K562 (cell line): ENCODE measurements at regions not wholly inside any gene's neighbourhood (a gene's known extent, or its start where the extent isn't known, plus 50 kb on each side); places are given as distances from the start of the nearest gene placed in this dataset.

Source experiments
- BRCA1 ChIP-seq, 2 experiments: fragments of 450-650 bp in 1 of 2; sonication (generic) in 1 of 2; formaldehyde crosslinking in 1 of 2; IDR thresholded peaks; 2 replicates each; pipeline versions ENCODE4 v1.5.0 to v1.6.1; 2017 to 2020; ENCODE audit warnings: mild to moderate bottlenecking in 1 of 2, missing genetic modification reagents in 1 of 2
- CTCF ChIP-seq, 3 experiments: IDR thresholded peaks in 2 of 3; conservative IDR thresholded peaks in 1 of 3; 2 replicates each; pipeline ENCODE4 v1.5.1; 2011 to 2012; ENCODE audit warnings: low read length in 3 of 3, mild to moderate bottlenecking in 3 of 3, control low read depth in 2 of 3, improper control_type of control experiment in 1 of 3, inconsistent platforms in 1 of 3, low read depth in 1 of 3, mixed read lengths in 1 of 3, moderate library complexity in 1 of 3; ENCODE audit not compliant: insufficient read depth in 2 of 3
- ETV6 ChIP-seq, 3 experiments: fragments of 150-350 bp in 1 of 3; sonication (generic) in 1 of 3; formaldehyde crosslinking in 1 of 3; IDR thresholded peaks; 2 replicates each; pipeline versions ENCODE4 v1.6.1 to v1.8.0; 2014 to 2022; ENCODE audit warnings: borderline replicate concordance in 2 of 3, low read depth in 2 of 3, antibody characterized with exemption in 1 of 3, low read length in 1 of 3, mild to moderate bottlenecking in 1 of 3, missing genetic modification reagents in 1 of 3
- TBP ChIP-seq: optimal IDR thresholded peaks from 2 replicates; pipeline ENCODE3; 2011; ENCODE audit warnings: low read depth, low read length, improper control_type of control experiment
- ZNF583 ChIP-seq: fragments of 250-450 bp; sonication (Bioruptor Pico); IDR thresholded peaks from 2 replicates; pipeline ENCODE4 v1.4.0; 2020
- ZNF785 ChIP-seq: fragments of 250-450 bp; sonication (Bioruptor Pico); IDR thresholded peaks from 2 replicates; pipeline ENCODE4 v1.4.0; 2020; ENCODE audit warnings: mild to moderate bottlenecking

DNA sequence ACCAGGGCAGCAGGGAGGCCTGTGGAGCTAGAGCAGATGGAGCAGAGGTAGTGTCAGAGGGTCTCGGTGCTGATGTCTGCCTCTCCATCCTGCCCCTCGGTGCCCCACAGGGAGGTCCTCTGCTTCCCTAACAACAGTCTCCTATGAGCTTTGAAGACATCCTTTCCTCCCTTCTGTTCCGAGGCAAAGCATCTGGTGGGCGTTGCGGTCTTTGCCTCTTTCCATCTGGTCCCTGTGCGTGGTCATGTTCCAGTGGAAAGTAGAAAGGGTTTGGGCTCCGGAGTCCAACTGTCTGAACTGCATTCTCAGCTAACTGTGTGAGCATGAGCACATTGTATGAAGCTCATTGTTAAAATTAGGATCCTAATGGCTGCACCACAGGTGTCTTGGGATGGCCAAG is 370.6 kb downstream of the AACS start:
- no peak for TF ChIP-seq ETV6 (IDR thresholded peaks at IDR 0.05; ENCODE audit: borderline replicate concordance in 1 of 2, low read depth in 2 of 2, low read length in 1 of 2)
- no peak for TF ChIP-seq ETV6 (CRISPR knock-in tag; IDR thresholded peaks at IDR 0.05; ENCODE audit: borderline replicate concordance)
- no peak for TF ChIP-seq ZNF785 (CRISPR knock-in tag)
- TF ChIP-seq ZNF583 (CRISPR knock-in tag), result no peak
- TF ChIP-seq CTCF (IDR thresholded peaks at IDR 0.05 in 2 of 3, conservative IDR thresholded peaks at IDR 0.05 in 1 of 3; ENCODE audit: insufficient read depth in 2 of 3, low read depth in 1 of 3, low read length in 3 of 3), result no peak
- no peak for TF ChIP-seq TBP
- no peak for TF ChIP-seq BRCA1 (IDR thresholded peaks at IDR 0.05)
- no peak for TF ChIP-seq BRCA1 (CRISPR knock-in tag; IDR thresholded peaks at IDR 0.05)
